Stimulated activated naive CD8-positive, alpha-beta T cell treated with anti-CD3 and anti-CD28 coated beads, Interleukin-15, amount 100 ng/mL, for 72 hours (primary cell): ENCODE measurements at regions not wholly inside any gene's neighbourhood (a gene's known extent, or its start where the extent isn't known, plus 50 kb on each side); places are given as distances from the start of the nearest gene placed in this dataset.
A peak's percentile ranks its signal among the peaks of the same experiment; 100 is the strongest.

Experiments
- ATAC-seq: fragments of 150-1000 bp; cut with Tn5 transposase; 2 replicates; pipeline ENCODE4 v1.10.0; 2021; ENCODE audit warnings: mild to moderate bottlenecking, moderate library complexity
- DNase-seq, 2 donors: peaks; one replicate each; pipeline ENCODE4 v3.0.0; 2021 to 2022
- H3K27ac Mint-ChIP-seq, 2 donors: one replicate each; pipeline ENCODE4 v1.8.0; 2022; ENCODE audit warnings: mild to moderate bottlenecking in 2 of 2, mixed read lengths in 2 of 2, moderate library complexity in 2 of 2
- H3K27me3 Mint-ChIP-seq: one replicate; pipeline ENCODE4 v1.8.0; 2022; ENCODE audit warnings: mixed read lengths
- H3K4me1 Mint-ChIP-seq: one replicate; pipeline ENCODE4 v1.8.0; 2022; ENCODE audit warnings: mild to moderate bottlenecking, mixed read lengths
- H3K4me3 Mint-ChIP-seq, 2 donors: one replicate each; pipeline ENCODE4 v1.8.0; 2022; ENCODE audit warnings: mild to moderate bottlenecking in 2 of 2, mixed read lengths in 2 of 2, moderate library complexity in 1 of 2
- H3K9me3 Mint-ChIP-seq, 2 donors: one replicate each; pipeline ENCODE4 v1.8.0; 2022; ENCODE audit warnings: mixed read lengths in 2 of 2

- Mint-ChIP-seq H3K27me3 (no peaks in the 10 kb centered on the region), H3K27ac (no peak overlapping the region), H3K4me1 (no peaks in the 10 kb centered on the region), H3K4me3 (no peak overlapping the region), H3K9me3 (peaks cover 0 to 4% of the 10 kb centered on the region in 2 donors)
- no peak for ATAC-seq
- DNase-seq: no peak
These were observed 285.9 kb downstream of the CHRM3 start for GRCh38 chr1:239672256-239672655.

GRCh38 chr1:239675735-239676134, 289.4 kb downstream of the CHRM3 start:
- no peak for DNase-seq
- H3K4me3 Mint-ChIP-seq: no peak overlapping the region
- no peaks in the 10 kb centered on the region for H3K27me3 Mint-ChIP-seq
- peaks cover 0 to 14% of the 10 kb centered on the region in 2 donors for H3K9me3 Mint-ChIP-seq
- H3K4me1 Mint-ChIP-seq: no peaks in the 10 kb centered on the region
- ATAC-seq: no peak
- H3K27ac Mint-ChIP-seq: no peak overlapping the region

GRCh38 chr1:239676522-239677273, 290.3 kb downstream of the CHRM3 start:
- Mint-ChIP-seq H3K27ac (peak overlapping the region in 1 of 2 donors; percentile 19), H3K4me3 (no peak overlapping the region), H3K9me3 (peaks cover 0 to 16% of the 10 kb centered on the region in 2 donors), H3K27me3 (no peaks in the 10 kb centered on the region), H3K4me1 (no peaks in the 10 kb centered on the region)
- ATAC-seq: no peak
- DNase-seq: no peak

- no peak overlapping the region for H3K4me3 Mint-ChIP-seq
- no peak for ATAC-seq
These were observed 291.0 kb downstream of the CHRM3 start for GRCh38 chr1:239677362-239677761.

GRCh38 chr1:239678181-239678580, 291.8 kb downstream of the CHRM3 start:
- Mint-ChIP-seq H3K27me3 (no peaks in the 10 kb centered on the region), H3K9me3 (peaks cover 0 to 16% of the 10 kb centered on the region in 2 donors), H3K4me1 (no peaks in the 10 kb centered on the region), H3K27ac (no peak overlapping the region), H3K4me3 (no peak overlapping the region)
- no peak for ATAC-seq
- DNase-seq: no peak

More at GRCh38 chr1:239677362-239677761, 291.0 kb downstream of the CHRM3 start:
- Mint-ChIP-seq H3K4me1 (no peaks in the 10 kb centered on the region), H3K27ac (no peak overlapping the region), H3K9me3 (peaks cover 0 to 16% of the 10 kb centered on the region in 2 donors), H3K27me3 (no peaks in the 10 kb centered on the region)
- no peak for DNase-seq

- no peak overlapping the region for H3K27ac Mint-ChIP-seq
- H3K9me3 Mint-ChIP-seq: peaks cover 0 to 13% of the 10 kb centered on the region in 2 donors
- DNase-seq: no peak
- H3K4me3 Mint-ChIP-seq: no peak overlapping the region
- ATAC-seq: no peak
- H3K4me1 Mint-ChIP-seq: no peaks in the 10 kb centered on the region
- no peaks in the 10 kb centered on the region for H3K27me3 Mint-ChIP-seq
These were observed 295.7 kb downstream of the CHRM3 start for GRCh38 chr1:239682046-239682445.

GRCh38 chr1:239682960-239683359, 296.6 kb downstream of the CHRM3 start:
- no peak overlapping the region for H3K4me3 Mint-ChIP-seq
- H3K4me1 Mint-ChIP-seq: no peaks in the 10 kb centered on the region

GRCh38 chr1:239686386-239686785, 300.0 kb downstream of the CHRM3 start:
- Mint-ChIP-seq H3K4me1 (no peaks in the 10 kb centered on the region), H3K27me3 (no peaks in the 10 kb centered on the region), H3K4me3 (no peak overlapping the region), H3K27ac (no peak overlapping the region), H3K9me3 (no peaks in the 10 kb centered on the region)
- DNase-seq (no peak), ATAC-seq (no peak)

More at GRCh38 chr1:239682960-239683359, 296.6 kb downstream of the CHRM3 start:
- Mint-ChIP-seq H3K27ac (no peak overlapping the region), H3K27me3 (no peaks in the 10 kb centered on the region), H3K9me3 (peaks cover 0 to 12% of the 10 kb centered on the region in 2 donors)
- no peak for DNase-seq
- no peak for ATAC-seq

GRCh38 chr1:239696317-239696716, 309.9 kb downstream of the CHRM3 start:
- no peak for ATAC-seq
- Mint-ChIP-seq H3K4me1 (no peaks in the 10 kb centered on the region), H3K27me3 (no peaks in the 10 kb centered on the region), H3K27ac (no peak overlapping the region), H3K9me3 (peaks cover 6 to 22% of the 10 kb centered on the region in 2 donors), H3K4me3 (no peak overlapping the region)
- DNase-seq: no peak

- no peak overlapping the region for H3K4me3 Mint-ChIP-seq
- H3K27ac Mint-ChIP-seq: no peak overlapping the region
- no peak for ATAC-seq
- DNase-seq: no peak
- no peaks in the 10 kb centered on the region for H3K4me1 Mint-ChIP-seq
- H3K27me3 Mint-ChIP-seq: no peaks in the 10 kb centered on the region
- H3K9me3 Mint-ChIP-seq: peaks cover 10 to 16% of the 10 kb centered on the region in 2 donors
These were observed 314.3 kb downstream of the CHRM3 start for GRCh38 chr1:239700667-239701066.

GRCh38 chr1:239703075-239703474, 316.7 kb downstream of the CHRM3 start:
- Mint-ChIP-seq H3K4me3 (no peak overlapping the region), H3K27me3 (no peaks in the 10 kb centered on the region), H3K9me3 (peaks cover 4 to 10% of the 10 kb centered on the region in 2 donors), H3K27ac (no peak overlapping the region), H3K4me1 (peaks cover 6% of the 10 kb centered on the region)
- ATAC-seq (no peak), DNase-seq (no peak)

- Mint-ChIP-seq H3K4me3 (no peak overlapping the region), H3K4me1 (peaks cover 27% of the 10 kb centered on the region), H3K27me3 (no peaks in the 10 kb centered on the region), H3K27ac (no peak overlapping the region), H3K9me3 (peaks cover 2 to 8% of the 10 kb centered on the region in 2 donors)
- DNase-seq (no peak), ATAC-seq (no peak)
These were observed 320.0 kb downstream of the CHRM3 start for GRCh38 chr1:239706245-239706892.

GRCh38 chr1:239707615-239708014, 321.2 kb downstream of the CHRM3 start:
- H3K27me3 Mint-ChIP-seq: no peaks in the 10 kb centered on the region
- H3K4me1 Mint-ChIP-seq: peaks cover 33% of the 10 kb centered on the region
- DNase-seq (no peak), ATAC-seq (no peak)
- H3K4me3 Mint-ChIP-seq: no peak overlapping the region
- H3K9me3 Mint-ChIP-seq: peaks cover 0 to 8% of the 10 kb centered on the region in 2 donors
- H3K27ac Mint-ChIP-seq: no peak overlapping the region

- Mint-ChIP-seq H3K4me3 (no peak overlapping the region), H3K9me3 (peaks cover 0 to 8% of the 10 kb centered on the region in 2 donors), H3K27me3 (no peaks in the 10 kb centered on the region), H3K27ac (peak overlapping the region in 1 of 2 donors; percentile 2), H3K4me1 (peaks cover 33% of the 10 kb centered on the region)
- DNase-seq (no peak), ATAC-seq (no peak)
These were observed 322.3 kb downstream of the CHRM3 start for GRCh38 chr1:239708622-239709021.

- no peak for DNase-seq
- H3K4me1 Mint-ChIP-seq: peaks cover 27% of the 10 kb centered on the region
- H3K27ac Mint-ChIP-seq: no peak overlapping the region
- H3K27me3 Mint-ChIP-seq: no peaks in the 10 kb centered on the region
- peaks cover 0 to 8% of the 10 kb centered on the region in 2 donors for H3K9me3 Mint-ChIP-seq
- ATAC-seq: no peak
- H3K4me3 Mint-ChIP-seq: no peak overlapping the region
These were observed 325.4 kb downstream of the CHRM3 start for GRCh38 chr1:239711768-239712167.
